Muscle of back (tissue), 3 donors: ENCODE measurements at regions not wholly inside any gene's neighbourhood (a gene's known extent, or its start where the extent isn't known, plus 50 kb on each side); places are given as distances from the start of the nearest gene placed in this dataset.

Experiments used
- DNase-seq, 3 donors: peaks; one replicate each; pipeline versions ENCODE4 v3.0.0 to v3.0.0-alpha.2; 2013

DNA sequence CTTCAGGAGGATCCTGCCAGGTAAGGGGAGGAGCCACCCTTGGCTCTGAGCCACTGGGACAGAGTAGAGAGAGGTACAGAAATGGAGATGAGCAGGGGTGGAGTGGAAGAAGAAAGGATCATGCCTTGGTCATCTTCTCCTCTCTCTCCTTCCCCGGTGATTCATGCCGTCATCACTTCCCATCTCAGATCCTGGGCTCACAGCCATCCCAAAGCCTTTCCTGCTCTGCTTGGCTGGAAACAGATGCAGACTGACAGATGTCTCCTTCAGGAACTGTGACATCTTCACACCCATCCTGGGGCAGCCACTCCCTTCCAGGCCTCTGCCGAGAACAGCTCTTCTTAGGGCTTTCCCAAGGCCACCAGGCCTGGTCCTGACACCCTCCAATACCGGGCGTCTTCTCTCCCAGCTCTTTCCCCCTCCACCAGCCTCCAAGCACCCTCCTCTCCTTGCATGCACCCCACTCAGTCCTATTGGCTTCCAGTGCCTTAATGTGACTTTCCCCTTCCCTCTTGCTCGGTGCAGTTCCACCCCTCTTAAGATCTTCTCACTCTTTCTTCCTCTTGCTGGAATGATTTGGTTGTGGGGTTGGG is 58.3 kb upstream of the TNP1 start:
- peak; percentile 65 to 81 (median 73) for DNase-seq

- no peak for DNase-seq
Measured at GRCh38 chr2:216916956-216917650, 57.2 kb upstream of the TNP1 start.

- DNase-seq = peak in 1 of 3 donors; percentile 50
Measured at GRCh38 chr2:216915557-216916150, 55.8 kb upstream of the TNP1 start.

DNA sequence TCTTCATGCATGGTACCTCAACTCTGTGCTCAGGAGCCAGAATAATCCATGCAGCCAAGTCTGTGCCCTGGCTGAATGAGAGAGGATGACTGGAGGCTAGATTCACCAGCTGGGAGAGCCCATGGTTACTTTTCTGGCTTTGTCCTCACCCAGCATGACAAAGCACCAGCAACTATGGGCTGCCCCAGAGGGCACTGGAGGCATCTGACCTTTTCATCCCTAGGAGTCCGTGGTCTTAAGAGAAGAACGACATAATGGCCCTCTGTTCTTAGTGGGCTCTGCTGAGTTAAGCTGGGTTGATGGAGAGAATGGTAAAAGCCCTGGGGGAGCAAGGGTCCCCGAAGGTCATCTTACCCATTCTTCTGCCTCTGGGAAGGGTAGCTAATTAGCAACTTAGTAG is 54.6 kb upstream of the TNP1 start:
- no peak for DNase-seq

- no peak for DNase-seq
Measured at GRCh38 chr2:216911886-216912285, 52.0 kb upstream of the TNP1 start.

DNA sequence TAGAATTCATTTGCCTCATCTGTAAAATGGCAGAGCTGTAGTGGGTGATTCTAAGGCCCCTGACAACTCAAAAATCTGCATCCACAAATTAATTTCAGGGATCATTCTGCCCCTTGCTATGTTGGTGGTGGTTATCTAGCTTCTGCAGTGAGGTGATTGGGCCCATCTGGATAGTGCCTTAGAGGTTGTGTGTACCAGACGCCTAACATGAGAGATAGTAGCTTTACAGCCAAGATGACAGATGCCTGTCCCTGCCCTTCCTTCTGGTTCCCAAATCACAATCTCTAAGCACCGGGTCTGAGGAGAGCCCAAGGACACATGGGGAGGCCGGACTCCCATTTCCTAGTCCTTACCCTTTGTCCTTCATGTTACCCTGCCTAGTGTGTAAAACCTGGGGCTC is 51.1 kb upstream of the TNP1 start:
- no peak for DNase-seq

GRCh38 chr2:216909541-216910210 is 49.8 kb upstream of the TNP1 start:
- peak in 1 of 3 donors; percentile 50 for DNase-seq
